ENCODE measurements at regions not wholly inside any gene's neighbourhood (a gene's known extent, or its start where the extent isn't known, plus 50 kb on each side); places are given as distances from the start of the nearest gene placed in this dataset.

DNA sequence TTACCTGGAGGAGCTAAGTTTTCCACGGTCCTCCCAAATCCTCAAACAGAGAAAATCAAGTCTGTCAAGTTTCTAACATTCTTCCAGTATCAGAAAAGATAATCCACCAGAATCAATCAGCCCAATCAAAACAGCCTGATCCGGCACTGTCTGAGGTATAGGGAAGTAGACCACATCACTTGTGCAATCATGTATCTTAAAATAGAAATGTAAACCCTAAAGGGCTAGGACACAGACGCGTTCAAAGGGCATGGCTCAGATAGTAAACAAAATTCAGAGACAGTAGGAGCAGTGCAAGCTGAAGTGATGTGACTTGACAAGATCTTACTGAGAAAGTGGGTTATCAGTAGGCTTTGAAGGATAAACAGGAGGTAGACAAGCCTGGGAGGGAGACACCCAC, 252.4 kb upstream of the DAPK1 start:
- no peak for DNase-seq (ENCODE audit: low read depth in 2 of 2)

DNA sequence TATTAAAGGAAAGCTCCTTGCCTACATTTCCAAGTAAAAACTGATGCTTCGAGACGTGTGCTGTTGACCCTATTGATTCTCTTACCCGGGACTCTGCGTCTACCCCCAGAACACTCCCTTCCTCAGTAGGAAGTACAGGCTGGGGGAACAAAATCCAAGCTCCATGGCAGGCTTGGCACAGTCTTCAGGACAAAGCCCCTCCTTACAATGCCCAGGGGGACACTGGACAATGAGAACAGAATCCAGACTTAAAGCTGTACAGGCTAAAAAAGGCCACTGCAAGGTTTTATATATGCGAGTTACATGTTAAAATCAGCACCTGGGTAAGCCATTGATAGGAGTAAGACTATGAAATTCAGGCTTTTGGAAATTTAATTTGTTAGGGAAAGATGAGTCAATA, 250.6 kb upstream of the DAPK1 start:
- no peak for DNase-seq (ENCODE audit: low read depth in 2 of 2)

- no peak for DNase-seq (ENCODE audit: low read depth in 2 of 2)
Observed at GRCh38 chr9:87249029-87249428, 248.6 kb upstream of the DAPK1 start.

DNA sequence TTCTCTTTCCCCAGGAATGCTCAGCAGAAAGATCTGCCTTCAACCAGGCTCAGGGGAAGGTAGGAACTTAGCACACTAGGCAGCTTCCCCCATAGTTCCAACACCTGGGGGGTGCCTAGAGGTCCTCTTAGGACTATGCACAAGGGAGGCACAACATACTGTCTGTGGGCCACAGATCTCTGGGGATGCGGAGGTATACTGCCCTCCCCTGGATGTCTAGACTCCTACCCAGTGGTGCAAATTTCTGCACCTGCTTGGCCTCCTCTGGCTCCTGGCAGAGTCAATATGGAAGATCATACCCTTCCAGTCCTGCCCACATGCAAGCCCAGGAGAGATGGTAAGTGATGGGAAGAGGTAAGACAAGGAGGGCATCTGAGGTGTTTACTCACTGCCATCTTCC, 247.5 kb upstream of the DAPK1 start:
- DNase-seq (ENCODE audit: low read depth in 2 of 2): no peak

DNA sequence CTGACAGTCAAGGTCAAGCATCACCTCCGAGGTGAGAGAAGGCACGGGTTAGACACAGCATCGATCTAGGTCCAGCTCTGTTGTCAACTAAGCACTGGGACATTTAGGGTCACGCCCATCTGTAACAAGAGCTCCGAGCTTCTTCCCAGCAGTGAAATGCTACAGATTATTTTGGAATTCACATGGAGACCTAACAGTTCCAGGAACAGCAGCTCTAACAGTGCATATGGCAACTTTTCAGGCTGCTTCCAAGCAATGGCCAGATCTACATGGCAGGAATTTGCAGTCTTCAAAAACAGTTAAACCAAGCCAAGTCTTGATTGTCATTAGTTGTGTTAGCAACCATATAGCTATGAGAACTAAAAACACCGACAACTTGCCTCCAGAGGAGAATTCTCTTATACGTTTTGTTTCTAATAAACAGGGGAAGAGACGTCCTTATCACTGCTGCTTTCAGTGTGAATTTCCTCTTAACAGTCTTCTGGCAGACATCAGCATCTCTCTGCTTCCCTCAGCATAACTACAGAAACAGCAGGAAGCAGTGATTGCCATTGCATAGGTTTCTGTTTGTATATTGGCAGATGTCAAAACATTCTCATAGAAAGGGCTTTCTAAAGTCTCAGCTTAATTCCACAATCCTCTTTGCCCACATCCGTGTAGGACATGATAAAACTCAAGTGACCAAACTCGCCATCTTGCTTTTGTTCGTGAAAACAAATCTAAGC, 242.1 kb upstream of the DAPK1 start:
- DNase-seq (ENCODE audit: low read depth in 2 of 2): no peak

- no peak for DNase-seq (ENCODE audit: low read depth in 2 of 2)
Observed at GRCh38 chr9:87256973-87257372, 240.7 kb upstream of the DAPK1 start.

DNA sequence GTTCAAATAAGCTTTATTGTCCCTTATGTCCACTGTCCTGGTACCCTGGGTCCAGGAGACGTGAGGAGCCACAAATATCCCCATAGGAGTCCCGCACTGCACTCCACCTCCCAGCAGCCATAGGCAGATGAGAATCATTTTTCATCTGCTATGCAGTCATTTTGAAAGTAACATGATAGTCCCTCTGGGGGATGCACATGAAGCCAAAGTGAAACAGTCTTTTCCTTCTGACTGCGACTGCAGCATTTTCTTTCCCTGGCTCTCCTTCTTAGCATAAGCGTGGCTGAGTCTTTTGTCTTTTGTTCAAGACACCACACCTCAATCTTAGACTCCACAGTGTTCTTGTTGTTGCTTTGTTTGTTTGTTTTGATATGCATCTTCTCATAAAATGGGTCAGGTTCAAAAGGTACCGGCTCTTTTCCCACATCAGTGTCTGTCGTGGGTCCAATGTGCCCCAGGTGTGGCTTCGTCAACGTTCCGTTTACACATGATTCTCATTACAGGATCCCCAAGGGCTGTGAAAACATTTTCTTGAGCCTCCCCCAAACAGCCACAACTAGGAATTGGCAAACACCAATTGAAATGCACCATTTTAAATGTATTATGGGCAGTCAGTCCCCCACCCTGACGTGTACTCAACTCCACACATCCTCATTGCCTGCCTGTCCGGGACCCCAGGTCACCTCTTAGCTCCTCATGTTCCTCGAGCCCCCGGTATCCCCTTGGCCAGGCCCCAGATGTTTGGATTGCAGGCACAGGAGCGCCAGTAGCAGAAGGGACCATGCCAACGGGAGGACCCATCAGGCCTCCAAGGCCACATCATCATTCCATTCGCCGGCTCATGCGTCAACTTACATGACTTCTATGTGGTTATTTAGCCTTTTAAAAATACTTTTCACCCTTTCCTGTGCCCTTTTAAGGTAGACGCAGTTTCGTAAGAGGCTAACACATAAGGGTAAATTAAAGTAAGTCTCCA, 237.8 kb upstream of the DAPK1 start:
- no peak for DNase-seq (ENCODE audit: low read depth in 2 of 2)

GRCh38 chr9:87263291-87263690, 234.4 kb upstream of the DAPK1 start:
- no peak for DNase-seq (ENCODE audit: low read depth in 2 of 2)

DNA sequence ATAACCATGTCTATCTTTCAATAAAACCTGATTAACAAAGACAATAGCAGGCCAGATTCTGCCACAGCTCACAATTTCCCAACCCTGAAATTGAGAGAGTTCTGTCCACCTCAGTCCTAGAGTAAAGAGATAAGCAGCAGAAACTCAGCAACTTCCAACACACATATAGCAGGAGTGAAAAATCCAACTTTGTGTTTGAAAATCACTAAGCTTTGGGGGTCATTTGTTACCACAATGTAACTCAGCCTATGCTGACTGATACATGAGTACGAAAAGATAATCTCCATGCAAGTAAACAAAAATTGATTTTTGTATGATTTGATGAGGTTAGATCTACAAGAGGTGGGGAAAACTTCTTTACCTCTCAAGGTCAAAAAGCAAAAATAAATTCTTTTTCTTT, 231.0 kb upstream of the DAPK1 start:
- no peak for DNase-seq (ENCODE audit: low read depth in 2 of 2)

- no peak for DNase-seq (ENCODE audit: low read depth in 2 of 2)
Observed at GRCh38 chr9:87267251-87268070, 230.2 kb upstream of the DAPK1 start.

GRCh38 chr9:87269296-87270176, 228.1 kb upstream of the DAPK1 start:
- DNase-seq (ENCODE audit: low read depth in 2 of 2): no peak

DNA sequence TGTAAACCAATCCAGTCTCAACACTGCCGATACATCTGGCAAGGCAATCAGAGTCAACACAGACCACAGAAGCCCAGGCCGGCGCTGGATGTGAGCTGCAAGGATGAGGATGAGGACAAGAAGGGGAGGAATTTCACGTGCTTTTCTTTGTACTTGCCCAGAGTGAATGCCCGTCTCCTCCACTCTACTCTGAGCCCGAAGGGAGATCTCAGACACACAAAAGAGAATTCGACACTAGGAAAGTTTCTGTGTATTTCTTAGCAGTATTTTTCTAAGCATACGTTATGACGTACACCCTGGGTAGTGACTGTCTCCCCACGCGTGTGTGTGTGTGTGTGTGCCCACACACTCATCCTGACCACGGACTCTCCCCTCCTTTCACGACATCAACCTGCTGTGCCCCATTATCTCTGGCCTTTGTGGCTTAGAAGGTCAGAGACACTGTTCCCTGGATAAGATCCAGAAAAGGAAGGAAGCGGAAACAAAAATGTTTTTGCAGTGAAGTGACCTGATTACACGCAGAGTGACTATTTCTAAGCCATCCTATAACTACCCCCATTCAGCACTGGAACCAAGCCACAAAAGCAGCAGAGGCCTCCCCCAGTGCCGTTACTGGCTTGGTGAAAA, 227.3 kb upstream of the DAPK1 start:
- DNase-seq (ENCODE audit: low read depth in 2 of 2): no peak

GRCh38 chr9:87270848-87271234, 226.8 kb upstream of the DAPK1 start:
- no peak for DNase-seq (ENCODE audit: low read depth in 2 of 2)

DNA sequence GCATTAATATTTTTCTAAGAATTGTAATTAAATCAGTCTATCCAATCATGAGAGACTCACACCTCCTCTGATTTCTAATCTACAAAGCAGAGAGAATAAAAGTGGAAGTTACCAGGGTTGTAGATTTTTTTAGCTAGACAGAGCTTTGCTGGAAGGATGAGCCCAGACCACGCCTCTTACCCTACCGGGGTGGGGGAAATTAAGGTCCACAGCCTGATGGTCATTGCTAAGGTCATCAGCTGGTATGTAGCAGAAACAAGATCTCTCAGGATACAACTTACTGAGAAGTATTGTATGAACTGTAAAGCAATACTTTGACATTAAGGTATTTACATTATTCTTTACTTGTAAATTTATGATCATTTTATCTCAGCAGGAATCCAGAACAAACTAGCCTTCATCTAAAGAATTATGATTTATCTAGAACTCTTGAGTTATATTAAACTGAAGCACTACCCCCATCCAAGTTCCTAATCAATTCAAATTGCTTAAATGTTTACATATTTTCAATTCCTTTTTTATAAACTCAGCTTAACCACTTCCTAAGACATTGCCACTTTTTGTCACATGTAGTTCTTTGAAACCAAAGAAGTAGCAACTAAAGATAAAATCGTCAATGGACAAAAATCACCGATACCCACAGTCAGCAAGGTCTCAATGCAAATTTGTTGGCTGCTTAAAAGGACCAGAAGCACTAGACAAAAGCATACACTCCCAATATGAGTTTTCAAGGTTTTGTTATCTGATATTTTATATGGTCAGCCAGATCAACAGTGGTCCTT, 225.8 kb upstream of the DAPK1 start:
- DNase-seq (ENCODE audit: low read depth in 2 of 2): no peak

GRCh38 chr9:87275047-87275725, 222.5 kb upstream of the DAPK1 start:
- DNase-seq (ENCODE audit: low read depth in 2 of 2): no peak

- no peak for DNase-seq (ENCODE audit: low read depth in 2 of 2)
Observed at GRCh38 chr9:87276327-87276841, 221.3 kb upstream of the DAPK1 start.

DNA sequence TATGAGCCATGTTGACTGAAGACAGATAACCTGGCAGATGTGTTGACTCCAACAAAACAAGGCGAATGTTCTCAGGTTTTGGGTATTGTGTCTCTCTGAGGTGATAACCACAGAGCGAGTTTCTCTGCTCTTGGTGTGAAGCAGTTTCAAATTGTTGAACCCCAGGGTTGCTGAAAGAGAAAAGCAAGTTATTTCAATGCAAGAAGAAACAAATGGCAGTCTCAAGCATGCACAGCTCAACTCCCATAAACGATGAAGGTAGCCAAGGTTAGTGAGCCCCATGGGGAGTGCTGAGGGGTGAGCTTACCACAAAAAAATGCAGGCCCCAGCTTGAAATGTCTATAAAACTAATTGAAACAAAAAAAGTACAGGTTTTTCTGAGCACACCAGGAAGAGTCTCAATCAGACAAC, 220.8 kb upstream of the DAPK1 start:
- no peak for DNase-seq (ENCODE audit: low read depth in 2 of 2)

GRCh38 chr9:87277346-87277745, 220.3 kb upstream of the DAPK1 start:
- DNase-seq (ENCODE audit: low read depth in 2 of 2): no peak

All from stimulated activated CD4-positive, alpha-beta T cell treated with anti-CD3 and anti-CD28 coated beads, Interleukin-12 subunit alpha, Interleukin-12 subunit beta, amount 100 ng/mL, for 24 hours (primary cell).